ENCODE measurements at regions not wholly inside any gene's neighbourhood (a gene's known extent, or its start where the extent isn't known, plus 50 kb on each side); places are given as distances from the start of the nearest gene placed in this dataset.

- no peak for TF ChIP-seq CTCF (conservative IDR thresholded peaks at IDR 0.05)
- TF ChIP-seq EZH2 (IDR thresholded peaks at IDR 0.05; ENCODE audit: low read depth) = no peak
Observed at GRCh38 chr13:47572375-47572774, 428.7 kb downstream of the SUCLA2 start.

Data from PC-9 (cell line).